DND-41 (cell line): ENCODE measurements at regions not wholly inside any gene's neighbourhood (a gene's known extent, or its start where the extent isn't known, plus 50 kb on each side); places are given as distances from the start of the nearest gene placed in this dataset.
"Not testable (repeated sequence)": the region's sequence is repeated elsewhere in the genome, so short reads cannot be mapped to it uniquely, and the experiment has no call there.

Experiments
- ATAC-seq: fragments of 200-7000 bp; cut with Tn5 transposase; 3 replicates; pipeline ENCODE4 v1.9.1; 2021; ENCODE audit warnings: low read depth; ENCODE audit not compliant: insufficient read depth
- DNase-seq: peaks from one replicate; pipeline ENCODE4 v3.0.0-alpha.2; 2020
- H2AFZ ChIP-seq: 2 replicates; pipeline ENCODE4 v1.6.0; 2012; ENCODE audit warnings: low read depth, low read length
- H3K27ac ChIP-seq: 2 replicates; pipeline ENCODE4 v1.5.1; 2012; ENCODE audit warnings: low read length, inconsistent platforms
- H3K27me3 ChIP-seq: fragments of 200-600 bp; sonication (generic); 2 replicates; pipeline ENCODE4 v1.6.0; 2012; ENCODE audit warnings: low read length, mild to moderate bottlenecking, inconsistent platforms; ENCODE audit not compliant: insufficient read depth, poor library complexity
- H3K36me3 ChIP-seq: 2 replicates; pipeline ENCODE4 v1.5.1; 2012; ENCODE audit warnings: low read length, inconsistent platforms; ENCODE audit not compliant: insufficient read depth
- H3K4me1 ChIP-seq: 2 replicates; pipeline ENCODE4 v1.5.1; 2012; ENCODE audit warnings: mild to moderate bottlenecking, low read length; ENCODE audit not compliant: insufficient read depth
- H3K4me2 ChIP-seq: 2 replicates; pipeline ENCODE4 v1.6.0; 2012; ENCODE audit warnings: mild to moderate bottlenecking, moderate library complexity, low read length, inconsistent platforms; ENCODE audit not compliant: insufficient read depth
- H3K4me3 ChIP-seq, 2 experiments: fragments of 200-600 bp in 1 of 2; shearing (Covaris generic) in 1 of 2; 2 replicates each; pipeline ENCODE4 v1.5.1; 2012 to 2016; ENCODE audit warnings: inconsistent platforms in 2 of 2, low read length in 2 of 2, mild to moderate bottlenecking in 2 of 2, low read depth in 1 of 2, moderate library complexity in 1 of 2
- H3K79me2 ChIP-seq: 2 replicates; pipeline ENCODE4 v1.6.0; 2012; ENCODE audit warnings: low read length, inconsistent platforms; ENCODE audit not compliant: insufficient read depth
- H3K9ac ChIP-seq: 2 replicates; pipeline ENCODE4 v1.6.0; 2012; ENCODE audit warnings: low read depth, mild to moderate bottlenecking, inconsistent platforms, low read length, moderate library complexity
- H3K9me3 ChIP-seq: 2 replicates; pipeline ENCODE4 v1.5.1; 2012; ENCODE audit warnings: low read length, moderate library complexity, mild to moderate bottlenecking, inconsistent platforms; ENCODE audit not compliant: insufficient read depth, severe bottlenecking
- H4K20me1 ChIP-seq: 2 replicates; pipeline ENCODE4 v1.6.0; 2012; ENCODE audit warnings: low read length; ENCODE audit not compliant: insufficient read depth
- CTCF ChIP-seq: IDR thresholded peaks from 2 replicates; pipeline ENCODE4 v1.5.1; 2012; ENCODE audit warnings: borderline replicate concordance, low read length, moderate library complexity, mild to moderate bottlenecking; ENCODE audit not compliant: poor library complexity, severe bottlenecking; ENCODE audit errors: extremely low read depth
- EZH2 ChIP-seq: IDR thresholded peaks from 3 replicates; pipeline ENCODE4 v1.6.1; 2012; ENCODE audit warnings: borderline replicate concordance, low read depth, mild to moderate bottlenecking, moderate library complexity, low read length, inconsistent platforms; ENCODE audit not compliant: severe bottlenecking

GRCh38 chr16:52742052-52742451, 195.1 kb upstream of the TOX3 start:
- Histone ChIP-seq H2AFZ (no peak overlapping the region), H3K27ac (no peak overlapping the region), H4K20me1 (no peaks in the 10 kb centered on the region), H3K36me3 (no peaks in the 10 kb centered on the region), H3K4me3 (no peak overlapping the region), H3K27me3 (no peaks in the 10 kb centered on the region), H3K9me3 (no peaks in the 10 kb centered on the region), H3K4me2 (no peak overlapping the region), H3K4me1 (no peaks in the 10 kb centered on the region), H3K79me2 (no peaks in the 10 kb centered on the region), H3K9ac (no peak overlapping the region)
- ATAC-seq (no peak), DNase-seq (no peak)
- TF ChIP-seq EZH2 (no peak), CTCF (no peak)

DNA sequence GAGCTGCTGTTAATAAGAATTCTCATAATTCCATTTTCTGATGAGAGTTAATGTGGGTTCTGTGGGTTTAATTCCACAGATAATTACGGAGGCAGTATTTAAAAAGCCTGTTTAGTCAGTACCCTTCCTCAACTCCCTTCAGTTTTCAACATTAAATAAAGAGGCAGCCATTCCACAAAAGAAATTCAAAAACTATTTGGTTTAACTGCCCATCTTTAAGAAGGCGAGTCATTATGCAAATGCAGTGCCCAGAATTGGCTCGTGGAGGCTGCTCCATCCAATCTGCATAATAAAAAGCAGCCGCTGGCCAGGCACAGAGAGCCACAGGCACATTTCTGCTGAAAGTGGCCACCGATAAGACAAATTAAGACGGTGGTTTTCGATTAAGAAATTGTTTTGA, 194.4 kb upstream of the TOX3 start:
- DNase-seq, result no peak
- no peaks in the 10 kb centered on the region for H3K36me3 ChIP-seq
- no peaks in the 10 kb centered on the region for H3K27me3 ChIP-seq
- no peak overlapping the region for H3K4me3 ChIP-seq
- no peaks in the 10 kb centered on the region for H3K4me1 ChIP-seq
- no peaks in the 10 kb centered on the region for H3K79me2 ChIP-seq
- H3K9ac ChIP-seq, result no peak overlapping the region
- no peak for ATAC-seq
- H3K9me3 ChIP-seq, result no peaks in the 10 kb centered on the region
- no peak overlapping the region for H2AFZ ChIP-seq
- TF ChIP-seq EZH2 (no peak), CTCF (no peak)
- H3K27ac ChIP-seq, result no peak overlapping the region
- no peaks in the 10 kb centered on the region for H4K20me1 ChIP-seq
- H3K4me2 ChIP-seq, result no peak overlapping the region

DNA sequence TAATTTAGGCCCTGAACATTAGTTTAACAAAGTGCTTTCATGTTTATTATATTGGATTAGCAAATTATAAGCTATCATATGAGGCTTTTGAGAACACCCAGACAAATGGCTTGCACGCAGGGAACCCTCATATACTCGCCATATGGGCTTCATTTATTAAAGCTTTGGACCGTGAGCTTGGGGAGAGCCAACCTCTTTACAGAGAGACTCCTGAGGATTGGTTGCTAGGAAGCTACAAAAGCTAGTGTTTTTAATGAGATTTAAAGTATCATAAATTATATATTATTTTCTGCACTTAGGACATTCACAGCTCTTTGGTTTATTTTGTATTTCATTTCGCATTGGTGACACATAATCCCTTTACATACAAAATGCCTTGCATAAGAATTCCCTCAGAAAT, 193.8 kb upstream of the TOX3 start:
- Histone ChIP-seq H2AFZ (no peak overlapping the region), H3K79me2 (no peaks in the 10 kb centered on the region), H3K4me2 (no peak overlapping the region), H4K20me1 (no peaks in the 10 kb centered on the region), H3K27me3 (no peaks in the 10 kb centered on the region), H3K4me1 (no peaks in the 10 kb centered on the region), H3K4me3 (no peak overlapping the region), H3K9me3 (no peaks in the 10 kb centered on the region), H3K27ac (no peak overlapping the region), H3K36me3 (no peaks in the 10 kb centered on the region), H3K9ac (no peak overlapping the region)
- ATAC-seq, result no peak
- no peak for DNase-seq
- no peak for TF ChIP-seq CTCF
- no peak for TF ChIP-seq EZH2

DNA sequence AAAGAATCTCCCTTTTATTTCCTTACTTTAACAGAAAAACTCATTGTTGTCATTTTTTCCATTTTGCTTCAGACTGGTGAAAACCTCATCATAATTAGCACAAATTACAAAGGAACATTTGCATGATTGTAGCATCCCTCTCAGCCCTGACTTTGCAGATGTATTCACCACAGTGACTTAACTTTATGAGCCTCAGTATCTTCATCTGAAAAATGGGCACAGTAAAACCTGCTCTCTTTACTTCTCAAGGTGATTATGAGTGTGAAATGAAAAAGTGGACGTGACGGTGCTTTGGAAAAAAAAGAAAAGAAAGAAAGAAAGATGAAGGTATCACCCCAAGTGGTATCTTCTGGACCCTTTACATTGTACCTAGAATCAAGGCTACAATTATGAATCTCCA, 193.4 kb upstream of the TOX3 start:
- DNase-seq (no peak), ATAC-seq (no peak)
- no peaks in the 10 kb centered on the region for H3K27me3 ChIP-seq
- H3K4me1 ChIP-seq, result no peaks in the 10 kb centered on the region
- no peak for TF ChIP-seq EZH2
- TF ChIP-seq CTCF, result no peak
- H3K27ac ChIP-seq, result no peak overlapping the region
- H3K9me3 ChIP-seq, result no peaks in the 10 kb centered on the region
- no peak overlapping the region for H2AFZ ChIP-seq
- H3K4me3 ChIP-seq, result no peak overlapping the region
- H3K9ac ChIP-seq, result no peak overlapping the region
- no peak overlapping the region for H3K4me2 ChIP-seq
- H4K20me1 ChIP-seq, result no peaks in the 10 kb centered on the region
- H3K79me2 ChIP-seq, result no peaks in the 10 kb centered on the region
- no peaks in the 10 kb centered on the region for H3K36me3 ChIP-seq

DNA sequence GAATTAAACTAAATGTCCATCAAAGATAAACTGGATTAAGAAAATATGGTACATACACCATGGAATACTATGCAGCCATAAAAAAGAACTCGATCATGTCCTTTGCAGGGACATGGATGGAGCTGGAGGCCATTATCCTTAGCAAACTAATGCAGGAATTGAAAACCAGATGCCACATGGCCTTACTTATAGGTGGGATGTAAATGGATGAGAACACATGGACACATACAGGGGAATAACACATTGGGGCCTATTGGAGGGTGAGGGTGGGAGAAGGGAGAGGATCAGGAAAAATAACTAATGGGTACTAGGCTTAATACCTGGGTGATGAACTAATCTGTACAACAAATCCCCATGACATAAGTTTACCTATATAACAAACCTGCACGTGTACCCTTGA, 192.0 kb upstream of the TOX3 start:
- not testable (repeated sequence) for ATAC-seq

More for the DNA sequence above, 192.0 kb upstream of the TOX3 start:
- not testable (repeated sequence) for H3K4me3 ChIP-seq, H3K27me3 ChIP-seq, H3K27ac ChIP-seq, DNase-seq, H3K9me3 ChIP-seq, H2AFZ ChIP-seq, H3K79me2 ChIP-seq, H3K36me3 ChIP-seq, H3K9ac ChIP-seq, H3K4me1 ChIP-seq, H4K20me1 ChIP-seq, H3K4me2 ChIP-seq
